Mammary epithelial cell (primary cell): ENCODE measurements at regions not wholly inside any gene's neighbourhood (a gene's known extent, or its start where the extent isn't known, plus 50 kb on each side); places are given as distances from the start of the nearest gene placed in this dataset.

Source experiments
- EZH2 ChIP-seq: IDR thresholded peaks from 2 replicates; pipeline ENCODE4 v1.6.1; 2012; ENCODE audit warnings: low read length, inconsistent platforms, borderline replicate concordance
- TF ChIP-seq, protein P1 (sequence below), 2 donors: IDR thresholded peaks in 1 of 2; conservative IDR thresholded peaks in 1 of 2; 2 replicates each; pipeline ENCODE4 v1.5.1; 2011 to 2012; ENCODE audit warnings: inconsistent platforms in 2 of 2, low read length in 2 of 2, mild to moderate bottlenecking in 2 of 2, control low read depth in 1 of 2, low read depth in 1 of 2; ENCODE audit not compliant: insufficient read depth in 1 of 2; ENCODE audit errors: extremely low read depth in 1 of 2

DNA sequence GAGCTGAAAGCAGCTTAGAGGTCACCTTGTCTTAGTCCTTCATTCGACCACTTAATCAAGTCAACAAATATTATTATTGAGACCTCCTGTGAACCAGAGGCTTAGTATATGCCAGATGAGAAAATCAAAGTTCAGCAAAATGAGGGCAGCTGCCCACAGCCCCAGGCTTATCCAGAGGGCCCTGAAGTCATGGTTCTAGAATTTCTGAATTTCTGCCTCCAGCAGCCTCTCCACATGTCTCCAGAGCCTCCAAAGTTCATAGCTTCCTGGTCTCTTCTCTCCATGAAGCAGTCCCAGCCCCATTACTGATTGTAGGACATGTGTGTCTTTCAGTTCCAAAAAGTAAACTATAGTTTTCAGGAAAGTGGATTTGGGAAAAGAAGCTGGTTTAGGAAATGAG is 96.9 kb upstream of the TSC22D2 start:
- TF ChIP-seq, protein P1, sequence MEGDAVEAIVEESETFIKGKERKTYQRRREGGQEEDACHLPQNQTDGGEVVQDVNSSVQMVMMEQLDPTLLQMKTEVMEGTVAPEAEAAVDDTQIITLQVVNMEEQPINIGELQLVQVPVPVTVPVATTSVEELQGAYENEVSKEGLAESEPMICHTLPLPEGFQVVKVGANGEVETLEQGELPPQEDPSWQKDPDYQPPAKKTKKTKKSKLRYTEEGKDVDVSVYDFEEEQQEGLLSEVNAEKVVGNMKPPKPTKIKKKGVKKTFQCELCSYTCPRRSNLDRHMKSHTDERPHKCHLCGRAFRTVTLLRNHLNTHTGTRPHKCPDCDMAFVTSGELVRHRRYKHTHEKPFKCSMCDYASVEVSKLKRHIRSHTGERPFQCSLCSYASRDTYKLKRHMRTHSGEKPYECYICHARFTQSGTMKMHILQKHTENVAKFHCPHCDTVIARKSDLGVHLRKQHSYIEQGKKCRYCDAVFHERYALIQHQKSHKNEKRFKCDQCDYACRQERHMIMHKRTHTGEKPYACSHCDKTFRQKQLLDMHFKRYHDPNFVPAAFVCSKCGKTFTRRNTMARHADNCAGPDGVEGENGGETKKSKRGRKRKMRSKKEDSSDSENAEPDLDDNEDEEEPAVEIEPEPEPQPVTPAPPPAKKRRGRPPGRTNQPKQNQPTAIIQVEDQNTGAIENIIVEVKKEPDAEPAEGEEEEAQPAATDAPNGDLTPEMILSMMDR (conservative IDR thresholded peaks at IDR 0.05 in 1 of 2, IDR thresholded peaks at IDR 0.05 in 1 of 2; ENCODE audit: extremely low read depth in 1 of 2, insufficient read depth in 1 of 2, low read depth in 1 of 2, low read length in 2 of 2): no peak
- TF ChIP-seq EZH2: no peak
